ENCODE measurements at regions not wholly inside any gene's neighbourhood (a gene's known extent, or its start where the extent isn't known, plus 50 kb on each side); places are given as distances from the start of the nearest gene placed in this dataset.
"Not testable (repeated sequence)": the region's sequence is repeated elsewhere in the genome, so short reads cannot be mapped to it uniquely, and the experiment has no call there.

DNA sequence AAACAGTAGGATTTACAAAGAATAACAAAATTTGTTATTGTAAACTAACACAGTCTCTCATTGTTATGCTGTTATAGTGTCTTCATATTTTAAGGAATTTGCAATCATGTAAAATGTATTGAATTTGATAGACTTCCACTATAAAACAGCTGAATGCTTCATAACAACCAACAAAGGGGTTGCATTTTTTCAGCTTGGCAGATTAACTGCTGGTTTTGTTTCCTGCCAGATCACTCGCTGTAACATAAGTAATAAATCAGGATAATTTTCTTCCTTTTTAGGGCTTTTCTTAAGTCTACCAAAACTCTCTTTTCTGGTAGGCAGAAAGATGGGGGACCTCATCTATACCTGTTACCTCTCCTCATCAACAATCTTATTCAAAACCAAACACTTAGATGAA, 169.8 kb downstream of the SAMD5 start:
- H3K4me1 ChIP-seq (ENCODE audit: control insufficient read depth in 1 of 2, insufficient read depth in 1 of 2, low read depth in 1 of 2, low read length in 1 of 2), result no peaks in the 10 kb centered on the region
- H3K4me3 ChIP-seq (ENCODE audit: low read depth in 1 of 2, low read length in 1 of 2), result no peak overlapping the region
- no peaks in the 10 kb centered on the region for H3K9me3 ChIP-seq
- H3K36me3 ChIP-seq, result no peaks in the 10 kb centered on the region
- no peaks in the 10 kb centered on the region for H3K27me3 ChIP-seq
- TF ChIP-seq, protein P1, sequence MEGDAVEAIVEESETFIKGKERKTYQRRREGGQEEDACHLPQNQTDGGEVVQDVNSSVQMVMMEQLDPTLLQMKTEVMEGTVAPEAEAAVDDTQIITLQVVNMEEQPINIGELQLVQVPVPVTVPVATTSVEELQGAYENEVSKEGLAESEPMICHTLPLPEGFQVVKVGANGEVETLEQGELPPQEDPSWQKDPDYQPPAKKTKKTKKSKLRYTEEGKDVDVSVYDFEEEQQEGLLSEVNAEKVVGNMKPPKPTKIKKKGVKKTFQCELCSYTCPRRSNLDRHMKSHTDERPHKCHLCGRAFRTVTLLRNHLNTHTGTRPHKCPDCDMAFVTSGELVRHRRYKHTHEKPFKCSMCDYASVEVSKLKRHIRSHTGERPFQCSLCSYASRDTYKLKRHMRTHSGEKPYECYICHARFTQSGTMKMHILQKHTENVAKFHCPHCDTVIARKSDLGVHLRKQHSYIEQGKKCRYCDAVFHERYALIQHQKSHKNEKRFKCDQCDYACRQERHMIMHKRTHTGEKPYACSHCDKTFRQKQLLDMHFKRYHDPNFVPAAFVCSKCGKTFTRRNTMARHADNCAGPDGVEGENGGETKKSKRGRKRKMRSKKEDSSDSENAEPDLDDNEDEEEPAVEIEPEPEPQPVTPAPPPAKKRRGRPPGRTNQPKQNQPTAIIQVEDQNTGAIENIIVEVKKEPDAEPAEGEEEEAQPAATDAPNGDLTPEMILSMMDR (IDR thresholded peaks at IDR 0.05), result no peak
- no peak overlapping the region for H3K27ac ChIP-seq

- TF ChIP-seq, protein P1 (IDR thresholded peaks at IDR 0.05), result no peak
- no peak overlapping the region for H3K4me3 ChIP-seq (ENCODE audit: low read depth in 1 of 2, low read length in 1 of 2)
- no peak overlapping the region for H3K27ac ChIP-seq
- no peaks in the 10 kb centered on the region for H3K4me1 ChIP-seq (ENCODE audit: control insufficient read depth in 1 of 2, insufficient read depth in 1 of 2, low read depth in 1 of 2, low read length in 1 of 2)
- no peaks in the 10 kb centered on the region for H3K9me3 ChIP-seq
- no peaks in the 10 kb centered on the region for H3K36me3 ChIP-seq
- H3K27me3 ChIP-seq, result no peaks in the 10 kb centered on the region
These were observed 176.4 kb downstream of the SAMD5 start for GRCh38 chr6:147684906-147685305.

GRCh38 chr6:147689398-147689797, 180.9 kb downstream of the SAMD5 start:
- Histone ChIP-seq H3K9me3 (no peaks in the 10 kb centered on the region), H3K27me3 (no peaks in the 10 kb centered on the region), H3K27ac (no peak overlapping the region), H3K4me1 (ENCODE audit: control insufficient read depth in 1 of 2, insufficient read depth in 1 of 2, low read depth in 1 of 2, low read length in 1 of 2) (no peaks in the 10 kb centered on the region), H3K36me3 (no peaks in the 10 kb centered on the region), H3K4me3 (ENCODE audit: low read depth in 1 of 2, low read length in 1 of 2) (no peak overlapping the region)
- TF ChIP-seq, protein P1 (IDR thresholded peaks at IDR 0.05), result no peak

GRCh38 chr6:147691446-147691845, 183.0 kb downstream of the SAMD5 start:
- Histone ChIP-seq H3K36me3 (no peaks in the 10 kb centered on the region), H3K4me1 (ENCODE audit: control insufficient read depth in 1 of 2, insufficient read depth in 1 of 2, low read depth in 1 of 2, low read length in 1 of 2) (no peaks in the 10 kb centered on the region), H3K27ac (no peak overlapping the region), H3K9me3 (no peaks in the 10 kb centered on the region), H3K4me3 (ENCODE audit: low read depth in 1 of 2, low read length in 1 of 2) (no peak overlapping the region), H3K27me3 (no peaks in the 10 kb centered on the region)
- TF ChIP-seq, protein P1 (IDR thresholded peaks at IDR 0.05), result no peak

DNA sequence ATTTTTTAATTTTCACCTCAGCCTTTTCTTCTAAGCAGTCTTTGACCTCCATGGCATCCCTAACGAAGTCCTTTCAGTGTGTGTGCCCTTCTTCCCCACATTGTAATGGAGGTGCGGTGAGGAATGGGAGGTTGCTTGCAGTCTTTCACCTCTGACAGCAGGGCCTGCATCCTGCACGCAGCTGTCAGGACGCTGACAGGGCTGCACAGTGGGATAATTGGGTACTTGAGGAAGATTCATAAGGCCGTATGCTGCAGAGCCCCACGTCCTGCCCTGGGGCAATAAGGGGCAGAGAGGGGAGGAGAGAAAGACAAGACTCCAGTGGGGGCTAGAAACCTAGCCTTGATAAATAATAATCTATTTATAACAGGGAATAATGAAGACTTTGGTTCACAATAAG, 184.7 kb downstream of the SAMD5 start:
- TF ChIP-seq, protein P1 (IDR thresholded peaks at IDR 0.05), result no peak
- Histone ChIP-seq H3K27me3 (no peaks in the 10 kb centered on the region), H3K27ac (no peak overlapping the region), H3K4me1 (ENCODE audit: control insufficient read depth in 1 of 2, insufficient read depth in 1 of 2, low read depth in 1 of 2, low read length in 1 of 2) (no peaks in the 10 kb centered on the region), H3K4me3 (ENCODE audit: low read depth in 1 of 2, low read length in 1 of 2) (no peak overlapping the region), H3K36me3 (no peaks in the 10 kb centered on the region), H3K9me3 (no peaks in the 10 kb centered on the region)

DNA sequence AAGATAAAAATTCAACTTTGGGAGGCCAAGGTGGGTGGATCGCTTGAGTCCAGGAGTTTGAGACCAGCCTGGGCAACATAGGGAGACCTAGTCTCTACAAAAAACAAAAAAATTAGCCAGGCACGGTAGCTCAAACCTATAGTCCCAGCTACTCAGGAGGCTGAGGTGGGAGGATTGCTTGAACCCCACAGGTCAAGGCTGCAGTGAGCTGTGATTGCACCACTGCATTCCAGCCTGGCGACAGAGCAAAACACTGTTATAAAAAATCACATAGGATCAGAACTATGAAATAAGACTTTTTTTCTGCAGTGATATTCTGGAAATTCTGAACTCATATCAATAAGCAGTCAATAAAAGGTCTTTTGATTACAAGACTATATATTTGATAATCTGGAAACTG, 186.1 kb downstream of the SAMD5 start:
- not testable (repeated sequence) for H3K27me3 ChIP-seq; H3K9me3 ChIP-seq; H3K4me1 ChIP-seq (ENCODE audit: control insufficient read depth in 1 of 2, insufficient read depth in 1 of 2, low read depth in 1 of 2, low read length in 1 of 2); H3K27ac ChIP-seq; H3K4me3 ChIP-seq (ENCODE audit: low read depth in 1 of 2, low read length in 1 of 2); H3K36me3 ChIP-seq

Data from neutrophil (primary cell).